Activated naive CD4-positive, alpha-beta T cell (primary cell): ENCODE measurements at regions not wholly inside any gene's neighbourhood (a gene's known extent, or its start where the extent isn't known, plus 50 kb on each side); places are given as distances from the start of the nearest gene placed in this dataset.

ENCODE experiments used
- DNase-seq, 4 experiments: peaks; one replicate each; lab custom pipeline; 2025; lab: John Stamatoyannopoulos, UW

DNA sequence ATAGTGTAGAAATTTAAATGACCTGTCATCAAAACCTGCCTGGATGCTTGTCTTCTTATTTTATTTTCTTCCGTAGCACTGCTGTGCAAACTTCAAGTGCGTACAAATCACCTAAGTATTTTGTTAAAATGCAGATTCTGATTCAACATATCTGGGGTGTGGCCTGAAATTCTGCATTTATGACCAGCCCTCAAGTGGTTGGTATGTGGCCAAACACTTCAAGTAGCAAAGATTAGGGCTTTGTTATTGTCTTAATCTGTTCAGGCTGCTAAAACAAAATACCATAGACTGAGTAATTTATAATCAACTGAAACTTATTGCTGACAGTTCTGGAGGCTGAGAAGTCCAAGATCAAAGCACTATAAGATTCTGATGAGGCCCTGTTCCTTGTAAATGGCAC is 97.6 kb upstream of the LRRC3B start:
- no peak for DNase-seq

DNA sequence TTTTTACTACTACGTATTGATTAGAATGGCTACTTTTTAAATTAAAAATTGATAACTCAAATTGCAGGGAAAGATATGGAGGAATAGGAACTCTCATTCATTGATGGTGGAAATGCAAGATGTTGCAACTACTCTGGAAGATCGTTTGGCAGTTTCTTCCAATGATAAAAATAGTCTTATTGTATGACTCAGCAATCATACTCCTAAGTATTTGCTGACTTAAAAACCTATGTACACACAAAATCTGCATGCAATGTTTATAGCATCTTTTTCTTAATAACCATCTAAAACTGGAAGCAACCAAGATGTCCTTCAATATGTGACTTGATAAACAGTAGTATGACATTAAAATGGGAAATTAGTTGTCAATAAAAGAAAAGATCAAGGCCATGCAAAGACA is 87.4 kb upstream of the LRRC3B start:
- DNase-seq, result no peak

DNA sequence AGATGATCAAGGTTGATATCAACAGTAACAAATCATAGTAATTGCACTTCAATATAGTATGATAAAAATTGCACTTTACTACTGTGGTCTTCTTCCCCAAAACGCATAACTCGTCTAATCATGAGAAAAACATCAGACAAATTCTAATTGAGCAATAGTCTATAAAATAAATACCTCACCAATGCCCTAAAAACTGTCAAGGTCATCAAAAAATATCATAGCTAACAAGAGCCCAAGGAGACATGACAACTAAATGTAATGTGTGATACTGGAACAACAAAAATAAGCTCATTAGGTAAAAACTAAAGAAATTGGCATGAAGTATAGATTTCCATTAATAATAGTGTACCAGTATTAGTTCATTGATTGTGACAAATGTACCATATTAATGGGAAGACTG is 85.6 kb upstream of the LRRC3B start:
- DNase-seq, result no peak

DNA sequence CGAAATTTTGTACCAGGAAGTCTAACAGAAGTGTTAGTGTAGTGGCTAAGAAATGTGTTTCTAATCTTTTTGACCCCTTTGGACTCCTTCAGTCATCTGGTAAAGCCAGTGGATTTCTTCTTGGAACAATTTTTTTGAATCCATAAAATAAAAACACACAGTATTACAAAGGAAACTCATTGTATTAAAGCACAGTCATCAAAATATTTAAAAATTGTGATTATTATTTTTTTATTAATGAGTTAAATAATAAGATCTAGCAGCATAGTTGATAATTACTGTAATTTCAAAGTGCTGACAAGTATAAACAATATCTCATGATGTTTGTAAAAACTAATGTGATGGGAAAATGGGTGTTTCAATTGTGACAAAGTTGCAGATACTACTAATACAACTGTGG is 72.2 kb upstream of the LRRC3B start:
- no peak for DNase-seq

DNA sequence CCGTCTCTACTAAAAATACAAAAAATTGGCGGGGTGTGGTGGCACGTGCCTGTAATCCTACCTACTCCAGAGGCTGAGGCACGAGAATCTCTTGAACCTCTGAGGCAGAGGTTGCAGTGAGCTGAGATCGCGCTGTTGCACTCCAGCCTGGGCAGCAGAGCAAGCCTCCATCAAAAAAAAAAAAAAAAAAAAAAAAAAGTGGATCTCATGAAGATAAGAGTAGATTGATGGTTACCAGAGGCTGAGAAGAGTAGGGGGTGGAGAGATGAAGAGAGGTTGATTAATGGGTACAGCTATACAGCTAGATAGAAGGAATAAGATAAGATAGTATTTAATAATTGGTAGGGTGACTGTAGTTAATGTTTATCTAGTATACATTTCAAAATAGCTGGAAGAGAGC is 65.9 kb upstream of the LRRC3B start:
- no peak for DNase-seq

DNA sequence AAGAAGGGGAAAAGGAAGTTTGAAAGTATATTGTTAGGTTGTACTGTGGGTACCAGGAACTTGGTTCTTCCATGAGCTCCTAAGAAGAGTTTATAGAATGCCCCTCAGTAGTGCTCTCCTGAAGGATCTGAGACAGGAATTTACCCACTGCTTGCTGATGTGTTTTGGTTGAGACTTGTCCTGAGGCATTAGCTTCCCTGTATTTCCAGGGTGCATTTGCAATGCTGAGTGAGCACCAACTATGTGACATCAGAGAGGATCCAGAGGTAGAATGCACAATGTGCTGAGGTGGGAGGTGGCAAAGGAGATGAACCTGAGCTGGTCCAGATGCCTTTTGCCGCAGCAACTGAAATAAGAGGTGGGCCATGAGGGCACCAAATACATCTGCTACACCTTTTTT is 64.3 kb upstream of the LRRC3B start:
- no peak for DNase-seq

DNA sequence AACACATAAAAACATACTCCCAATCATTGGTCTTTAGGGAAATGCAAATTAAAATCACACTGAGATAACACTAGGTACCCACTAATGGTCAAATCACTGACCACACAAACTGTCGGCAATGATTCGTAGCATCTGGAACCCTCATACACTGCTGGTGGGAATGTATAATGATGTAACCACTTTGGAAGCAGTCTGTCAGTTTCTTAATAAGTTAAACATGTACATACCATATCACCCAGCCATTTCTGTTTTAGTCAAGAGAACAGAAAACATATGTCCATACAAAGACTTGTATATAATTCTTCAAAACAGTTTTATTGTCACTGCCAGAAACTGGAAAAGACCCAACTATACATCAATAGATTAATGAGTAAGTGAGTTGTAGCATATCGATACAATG is 63.3 kb upstream of the LRRC3B start:
- DNase-seq, result no peak

DNA sequence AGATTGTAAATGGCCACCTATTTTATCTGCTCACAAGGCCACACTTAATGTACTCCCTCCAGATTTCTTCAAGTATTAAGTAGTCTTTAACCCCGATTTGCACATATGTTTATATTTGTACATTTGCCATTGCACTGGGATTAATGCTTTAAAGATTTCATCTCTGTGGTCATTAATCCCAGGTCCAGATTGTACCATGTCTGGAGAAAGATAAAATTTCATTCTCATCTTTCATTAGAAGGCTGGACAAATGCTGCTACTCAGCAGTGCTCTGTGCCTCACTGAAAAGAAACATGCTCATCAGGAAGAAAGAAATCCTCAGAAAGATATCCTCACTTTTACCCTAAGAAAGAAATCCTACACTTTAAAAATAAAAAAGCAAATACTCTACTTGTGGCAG is 62.5 kb upstream of the LRRC3B start:
- DNase-seq, result no peak

DNA sequence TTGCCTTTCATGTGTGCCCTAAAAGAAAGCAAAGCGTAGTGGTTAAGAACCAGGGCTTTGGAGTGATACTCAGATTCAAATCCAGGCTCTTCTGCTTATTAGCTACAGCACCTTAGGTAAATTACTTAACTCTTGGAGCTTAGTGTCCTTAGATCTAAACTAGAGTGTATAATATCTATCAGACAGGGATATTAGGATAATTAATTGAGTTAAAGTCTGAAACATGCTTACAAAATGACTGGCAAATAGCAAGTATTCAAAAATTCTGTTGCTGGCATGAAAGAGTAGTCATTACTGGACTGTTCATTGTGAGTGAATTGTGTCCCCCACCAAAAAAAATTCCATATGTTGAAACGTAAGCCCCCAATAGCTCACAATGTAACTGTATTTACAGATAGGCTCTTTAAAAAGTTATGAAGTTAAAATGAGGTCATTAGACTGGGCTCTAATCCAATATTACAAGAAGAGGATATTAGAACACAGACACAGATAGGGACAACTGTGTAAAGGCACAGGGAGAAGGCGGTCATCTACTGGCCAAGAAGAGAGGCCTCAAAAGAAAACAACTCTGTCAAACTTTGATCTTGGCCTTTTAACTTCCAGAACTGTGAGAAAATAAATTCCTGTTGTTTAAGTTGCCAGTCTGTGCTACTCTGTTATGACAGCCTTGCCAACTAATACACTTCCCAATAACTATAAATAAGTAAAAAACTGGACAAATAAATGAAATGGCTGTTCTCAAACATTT is 60.4 kb upstream of the LRRC3B start:
- DNase-seq, result no peak
